ENCODE measurements at regions not wholly inside any gene's neighbourhood (a gene's known extent, or its start where the extent isn't known, plus 50 kb on each side); places are given as distances from the start of the nearest gene placed in this dataset.

DNA sequence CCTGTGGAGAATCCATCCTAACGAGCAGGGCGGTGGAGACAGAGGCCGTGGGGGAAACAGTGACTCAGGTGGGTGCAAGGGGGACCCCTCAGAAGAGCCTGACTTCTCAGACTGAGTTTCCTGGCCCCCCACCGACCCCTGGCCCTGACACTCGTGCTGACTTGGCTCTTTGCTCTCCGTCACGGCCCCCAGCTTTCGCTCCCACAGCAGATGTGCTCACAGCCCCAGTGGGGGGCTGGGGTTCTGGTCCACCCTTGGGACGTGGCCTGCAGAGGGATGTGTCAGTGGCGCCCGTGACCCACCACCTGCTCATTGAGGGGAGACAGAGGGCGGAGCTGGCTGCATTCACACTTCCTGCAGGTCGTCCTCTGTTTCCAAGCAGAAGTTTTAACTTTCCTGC lies 62.9 kb upstream of the IRX4 start:
- no peak for DNase-seq

DNA sequence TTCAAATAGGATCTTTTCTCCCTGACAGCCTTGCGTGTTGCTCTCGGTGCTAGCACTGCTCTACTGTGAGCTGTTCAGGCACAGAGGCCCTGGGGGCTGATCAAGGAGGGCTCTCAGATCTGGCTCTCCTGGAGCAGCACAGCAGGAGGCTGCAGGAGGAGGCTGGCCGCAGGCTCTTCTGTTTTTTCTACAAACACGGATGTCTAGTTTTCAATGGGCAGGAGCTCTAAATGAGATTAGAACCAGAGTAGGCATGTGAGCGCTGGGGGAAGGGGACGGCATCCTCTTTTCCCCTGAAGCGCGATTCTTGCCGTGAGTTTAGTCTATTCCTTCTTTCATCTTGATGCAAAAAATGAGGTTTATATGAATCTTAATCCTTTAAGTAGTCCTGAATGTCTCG lies 61.7 kb upstream of the IRX4 start:
- DNase-seq, result no peak

DNA sequence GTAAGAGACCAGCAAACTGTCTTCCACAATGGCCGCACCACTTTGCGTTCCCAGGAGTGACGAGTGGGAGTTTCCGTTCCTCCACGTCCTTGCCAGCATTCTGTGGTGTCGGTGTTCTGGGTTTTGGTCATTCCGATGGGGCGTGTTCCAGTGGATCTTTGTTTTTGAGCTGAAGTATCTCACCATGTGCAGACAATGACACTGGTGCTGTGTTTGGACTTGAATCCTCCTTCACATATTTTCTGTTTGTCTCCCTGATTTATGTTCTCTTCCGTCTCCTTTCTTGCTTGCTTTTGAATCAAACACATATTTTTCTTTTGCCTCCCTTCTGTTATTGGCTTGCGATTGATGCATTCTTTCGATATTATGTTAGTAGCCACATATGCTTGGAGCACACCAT lies 60.8 kb upstream of the IRX4 start:
- DNase-seq, result no peak

DNA sequence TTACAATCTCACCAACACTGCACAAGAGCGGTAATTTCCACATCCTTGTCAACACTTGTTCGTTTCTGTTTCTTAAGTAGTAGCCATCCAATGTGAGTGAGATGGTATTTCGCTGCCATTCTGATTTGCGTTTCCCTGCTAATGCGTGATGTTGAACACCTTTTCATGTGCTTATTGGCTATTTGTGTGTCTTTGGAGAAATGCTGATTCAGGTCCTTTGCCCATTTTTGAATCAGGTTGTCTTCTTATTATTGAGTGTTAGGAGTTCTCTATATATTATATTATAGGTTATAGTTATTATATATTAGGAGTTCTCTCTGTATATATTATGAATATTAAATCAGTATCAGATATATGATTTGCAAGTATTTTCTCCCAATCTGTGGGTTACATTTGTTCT lies 59.9 kb upstream of the IRX4 start:
- no peak for DNase-seq

- DNase-seq, result no peak
These were observed 59.4 kb upstream of the IRX4 start for GRCh38 chr5:1942158-1942557.

GRCh38 chr5:1939256-1939655 lies 56.5 kb upstream of the IRX4 start:
- no peak for DNase-seq

GRCh38 chr5:1938310-1939000 lies 55.7 kb upstream of the IRX4 start:
- DNase-seq, result no peak

- DNase-seq, result no peak
These were observed 54.9 kb upstream of the IRX4 start for GRCh38 chr5:1937590-1937989.

GRCh38 chr5:1936901-1937300 lies 54.2 kb upstream of the IRX4 start:
- DNase-seq, result no peak

GRCh38 chr5:1936413-1936812 lies 53.7 kb upstream of the IRX4 start:
- no peak for DNase-seq

- no peak for DNase-seq
These were observed 52.2 kb upstream of the IRX4 start for GRCh38 chr5:1934801-1935429.

DNA sequence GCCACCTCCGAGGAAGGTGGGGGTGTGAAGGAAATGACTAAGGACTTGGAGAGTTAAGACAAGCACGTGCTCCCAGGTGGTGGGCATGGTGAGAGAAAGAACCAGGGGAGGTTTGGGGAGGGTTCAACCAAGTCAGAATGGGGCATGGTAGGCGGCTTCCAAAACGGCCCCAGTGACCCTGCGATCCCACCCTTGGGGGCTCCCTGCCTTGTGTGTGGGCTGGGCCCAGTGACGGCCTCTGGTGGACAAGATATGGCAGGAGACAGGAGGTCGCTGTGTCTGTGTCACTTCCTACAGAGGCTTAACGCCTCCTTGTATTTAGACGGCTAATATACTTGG lies 51.3 kb upstream of the IRX4 start:
- DNase-seq, result no peak

DNA sequence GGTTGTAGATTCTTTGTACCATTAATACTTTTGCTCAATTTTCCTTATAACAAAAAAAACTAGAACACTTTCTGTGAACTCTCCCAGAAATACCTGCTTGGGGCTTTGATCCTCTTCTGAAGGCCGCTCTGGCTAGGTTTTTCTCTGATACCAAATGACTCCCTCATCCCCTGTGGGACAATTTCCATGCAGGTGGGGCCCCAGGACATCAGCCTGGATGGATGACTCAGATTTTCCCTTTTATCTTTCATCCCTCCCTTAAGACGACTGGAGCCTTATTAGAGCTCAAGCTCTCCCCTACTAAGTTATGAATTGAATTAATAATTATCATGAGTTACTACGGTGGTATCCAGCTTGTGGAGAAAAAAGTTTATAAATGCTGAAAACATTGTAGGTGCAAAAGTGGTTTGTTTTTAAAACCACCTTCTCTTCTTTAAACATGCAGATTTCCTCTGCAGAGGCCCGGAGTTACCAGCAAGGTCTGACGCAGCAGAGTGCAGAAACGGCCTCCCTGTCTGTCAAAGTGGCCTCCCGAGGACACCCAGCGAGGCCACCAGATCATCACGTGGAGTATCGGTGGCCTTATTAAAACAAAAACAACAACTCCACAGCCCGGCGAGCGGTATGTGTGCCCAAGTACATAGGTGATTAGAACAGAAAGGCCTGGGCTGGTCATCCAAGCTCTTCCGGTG lies 50.8 kb upstream of the IRX4 start:
- no peak for DNase-seq

Measured in CD4-positive, alpha-beta T cell treated with Interleukin-1 beta for 1 hour (primary cell).